ENCODE measurements at regions not wholly inside any gene's neighbourhood (a gene's known extent, or its start where the extent isn't known, plus 50 kb on each side); places are given as distances from the start of the nearest gene placed in this dataset.
"Not testable (repeated sequence)": the region's sequence is repeated elsewhere in the genome, so short reads cannot be mapped to it uniquely, and the experiment has no call there.

GRCh38 chr6:17012421-17013225 is 89.2 kb upstream of the STMND1 start:
- DNase-seq, result no peak

- DNase-seq, result no peak
Observed at GRCh38 chr6:17011985-17012384, 89.9 kb upstream of the STMND1 start.

- DNase-seq, result no peak
Observed at GRCh38 chr6:17007749-17008148, 94.1 kb upstream of the STMND1 start.

DNA sequence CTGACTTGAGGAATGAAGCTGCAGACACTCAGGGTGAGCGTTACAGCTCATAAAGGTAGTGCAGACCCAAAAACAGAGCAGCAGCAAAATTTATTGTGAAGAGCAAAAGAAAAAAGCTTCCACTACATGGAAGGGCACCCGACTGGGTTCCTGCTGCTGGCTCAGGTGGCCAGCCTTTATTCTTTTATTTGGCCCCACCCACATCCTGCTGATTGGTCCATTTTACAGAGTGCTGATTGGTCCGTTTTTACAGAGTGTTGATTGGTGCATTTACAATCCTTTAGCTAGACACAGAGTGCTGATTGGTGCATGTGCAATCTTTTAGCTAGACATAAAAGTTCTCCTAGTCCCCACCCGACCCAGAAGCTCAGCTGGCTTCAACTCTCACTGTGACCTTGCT is 95.3 kb upstream of the STMND1 start:
- DNase-seq, result no peak

- no peak for DNase-seq
Observed at GRCh38 chr6:17004269-17004668, 97.6 kb upstream of the STMND1 start.

DNA sequence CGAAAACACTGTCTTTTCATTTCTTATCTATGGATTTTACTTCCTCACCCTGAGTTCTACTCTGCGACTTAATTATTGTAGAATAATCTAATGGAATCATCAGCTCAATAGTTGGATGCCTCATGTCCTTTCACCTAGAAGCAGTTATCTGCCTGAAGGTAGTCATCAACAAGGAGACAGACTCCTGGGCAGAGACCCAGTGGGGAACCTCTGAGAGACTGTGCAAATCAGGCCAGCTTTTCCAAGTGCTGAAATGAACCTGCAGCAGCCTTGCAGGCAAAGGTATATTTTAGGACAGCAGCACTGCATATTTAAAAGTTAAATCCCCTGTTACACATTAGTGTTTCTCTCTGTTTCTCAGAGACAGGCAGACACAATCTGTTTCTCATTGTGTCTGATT is 99.7 kb upstream of the STMND1 start:
- DNase-seq, result no peak

DNA sequence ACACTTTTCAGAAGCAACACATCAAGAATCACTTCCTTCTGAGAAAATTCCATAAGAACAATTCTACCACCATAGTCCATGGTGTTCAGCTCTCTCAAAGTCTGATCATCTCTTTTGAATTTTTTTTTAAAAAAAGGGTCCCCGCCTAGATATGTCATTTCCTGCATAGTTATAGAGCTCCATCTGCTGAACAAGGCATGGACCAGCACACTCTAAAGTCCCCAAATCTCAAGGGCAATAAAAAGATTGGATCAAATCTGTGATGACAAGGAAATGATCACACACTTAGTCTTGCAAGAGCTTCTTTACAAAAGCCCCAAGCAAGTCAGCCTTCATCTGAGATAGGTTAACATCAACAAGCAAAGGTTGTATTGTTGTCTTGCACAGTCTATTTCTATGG is 100.7 kb upstream of the STMND1 start:
- DNase-seq, result no peak

GRCh38 chr6:16999491-17000436 is 102.1 kb upstream of the STMND1 start:
- no peak for DNase-seq

- DNase-seq, result no peak
Observed at GRCh38 chr6:16998461-16998860, 103.4 kb upstream of the STMND1 start.

DNA sequence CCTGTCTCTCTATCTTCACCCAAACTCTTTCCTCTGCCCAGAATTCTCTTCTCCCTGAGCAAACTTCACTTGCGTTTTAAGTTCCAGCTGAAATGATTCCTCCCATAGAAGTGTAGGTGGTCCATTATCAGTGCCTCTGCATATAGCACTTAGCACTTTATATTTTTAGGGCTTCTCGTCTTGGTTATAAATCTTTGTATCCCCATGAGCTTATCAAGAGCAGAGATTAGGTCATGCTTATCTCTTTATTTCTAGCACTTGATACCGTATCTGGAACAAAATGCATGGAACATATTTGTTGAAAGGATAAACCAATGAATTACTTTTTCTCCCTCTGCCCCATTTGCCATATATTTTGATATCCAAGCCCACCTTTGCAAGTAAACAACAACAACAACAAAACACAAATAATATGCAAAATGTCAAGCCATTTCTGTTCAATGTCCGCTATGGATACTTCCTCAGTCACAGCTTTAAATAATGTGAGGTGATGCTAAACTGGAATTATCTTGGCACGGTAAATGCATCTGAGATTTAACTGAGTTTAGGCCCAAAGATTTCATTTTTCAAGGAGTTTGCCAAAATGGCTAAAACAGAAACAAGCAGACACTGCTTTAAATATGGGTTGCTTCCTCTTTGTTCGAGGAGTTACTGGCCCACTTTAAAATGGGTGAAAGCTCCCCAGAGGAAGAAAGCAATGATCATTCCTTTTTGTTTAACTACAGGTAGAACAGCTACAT is 106.2 kb upstream of the STMND1 start:
- DNase-seq, result no peak

GRCh38 chr6:16993396-16993795 is 108.5 kb upstream of the STMND1 start:
- DNase-seq, result no peak

DNA sequence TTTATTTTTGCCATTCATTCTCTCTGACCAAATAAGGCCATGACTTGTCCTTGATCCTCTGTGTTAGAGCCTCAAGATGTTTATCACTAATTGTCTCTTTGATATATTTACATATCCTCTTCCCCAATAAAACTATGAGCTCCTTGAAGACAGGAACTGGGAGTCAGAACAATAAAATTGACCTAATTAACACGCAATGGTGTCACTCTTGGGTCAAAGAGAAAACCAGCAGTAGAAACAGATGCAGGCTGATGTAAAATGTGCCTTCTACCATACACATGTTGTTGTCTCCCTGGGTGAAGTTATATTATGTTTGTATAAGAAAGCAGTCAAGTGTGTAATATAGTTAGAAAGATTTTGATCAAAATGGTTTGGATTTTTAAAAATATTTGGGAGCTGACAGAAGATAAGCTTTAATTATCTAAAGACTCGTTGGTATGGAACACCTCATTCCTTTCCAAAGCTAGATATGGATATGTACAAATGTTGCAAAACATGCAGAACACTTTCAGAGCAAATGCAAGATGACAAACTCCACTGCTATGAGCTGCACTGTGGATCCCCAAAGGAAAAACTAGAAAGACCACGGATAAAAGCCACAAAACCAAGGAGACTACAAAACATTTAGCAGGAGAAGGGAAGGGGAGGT is 109.7 kb upstream of the STMND1 start:
- DNase-seq, result no peak

GRCh38 chr6:16989976-16990375 is 111.9 kb upstream of the STMND1 start:
- not testable (repeated sequence) for DNase-seq

GRCh38 chr6:16989382-16989781 is 112.5 kb upstream of the STMND1 start:
- DNase-seq, result no peak

GRCh38 chr6:16987996-16988395 is 113.9 kb upstream of the STMND1 start:
- no peak for DNase-seq

- DNase-seq, result no peak
Observed at GRCh38 chr6:16985513-16986284, 116.2 kb upstream of the STMND1 start.

DNA sequence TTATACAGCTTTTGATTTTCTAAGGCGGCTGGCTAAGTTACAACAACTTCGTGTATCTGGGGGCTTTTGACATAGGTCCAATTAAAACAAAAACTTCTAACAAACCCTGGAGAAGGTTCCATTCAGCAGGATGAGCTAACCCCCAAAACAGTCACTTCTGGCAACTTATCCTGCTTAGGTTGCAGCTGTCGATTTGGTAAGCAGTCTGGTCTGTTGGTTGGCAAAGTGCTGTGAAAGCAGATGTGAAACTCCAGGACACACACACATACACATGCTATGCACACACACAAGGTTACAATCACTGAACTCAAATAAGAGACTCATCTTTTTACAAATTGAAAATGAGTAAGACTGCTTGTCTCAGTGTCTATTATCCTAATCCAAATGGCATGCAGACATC is 119.0 kb upstream of the STMND1 start:
- DNase-seq, result no peak

GRCh38 chr6:16979677-16980370 is 122.0 kb upstream of the STMND1 start:
- no peak for DNase-seq

DNA sequence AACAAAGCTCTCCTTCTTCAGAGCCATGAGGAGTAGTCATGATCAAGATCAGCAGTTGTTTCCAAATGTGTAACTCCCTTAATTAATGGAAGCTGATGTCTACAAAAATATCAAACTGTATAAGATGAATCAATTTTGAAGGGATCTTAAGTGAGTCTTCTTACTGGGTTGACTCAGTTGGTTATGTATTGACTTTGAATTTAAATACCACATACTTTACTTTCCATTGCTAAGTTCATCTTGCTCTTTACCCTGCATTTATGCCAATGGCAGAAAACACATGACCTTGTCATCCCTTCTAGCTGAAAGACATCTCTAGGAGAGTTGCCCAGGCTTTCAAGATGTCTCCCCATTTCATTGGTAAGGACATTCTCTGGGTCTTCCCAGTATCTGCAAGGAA is 123.2 kb upstream of the STMND1 start:
- no peak for DNase-seq

DNA sequence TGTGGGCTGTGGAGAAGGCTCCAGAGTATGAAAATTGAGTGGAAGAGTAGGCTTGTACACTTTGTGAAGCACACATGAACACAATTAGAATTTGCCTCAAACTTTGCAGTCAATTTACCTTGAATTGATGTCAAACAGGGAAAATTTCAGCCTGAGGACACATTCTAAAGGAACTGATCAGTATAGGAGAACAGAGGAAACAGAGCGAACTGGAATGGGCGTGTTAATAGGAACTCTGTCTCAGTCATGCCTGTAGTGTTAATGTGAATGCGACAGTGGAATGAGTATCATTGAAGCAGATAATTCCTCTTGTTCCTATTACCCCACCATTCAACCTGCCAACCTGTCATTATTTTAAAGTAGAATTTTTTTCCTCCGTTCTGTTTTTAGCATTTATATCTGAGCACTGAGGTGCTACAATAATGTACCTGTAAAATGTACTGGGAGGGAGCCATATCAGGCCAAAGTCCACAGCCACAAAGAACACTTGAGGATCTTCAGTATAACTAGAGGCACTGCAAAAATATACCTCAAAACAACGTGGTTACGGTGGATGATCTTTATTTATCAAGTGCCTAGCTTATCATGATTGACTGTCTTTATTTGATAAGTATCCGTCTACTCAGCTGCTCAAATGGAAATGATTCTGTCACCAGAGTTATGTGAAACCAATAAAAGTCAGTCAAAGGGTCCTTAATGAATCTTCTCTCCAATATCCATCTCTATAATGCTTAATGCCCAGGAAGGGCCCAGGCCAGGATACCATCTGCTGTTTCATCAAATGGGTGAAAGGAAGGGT is 125.3 kb upstream of the STMND1 start:
- no peak for DNase-seq
